ENCODE measurements at regions not wholly inside any gene's neighbourhood (a gene's known extent, or its start where the extent isn't known, plus 50 kb on each side); places are given as distances from the start of the nearest gene placed in this dataset.

GRCh38 chr12:73221398-73221797 is 949.2 kb downstream of the TRHDE start:
- CTCF ChIA-PET, result no interaction called here
- BruUV-seq (replicated peaks), result no TSS peak

GRCh38 chr12:73221836-73222235 is 949.7 kb downstream of the TRHDE start:
- BruUV-seq (replicated peaks), result no TSS peak
- no peaks in the 10 kb centered on the region for H3K27me3 ChIP-seq (replicated peaks; ENCODE audit: insufficient read depth, low read depth, low read length, poor library complexity)
- no peaks in the 10 kb centered on the region for H3K4me1 ChIP-seq (ENCODE audit: insufficient read depth, low read length, poor library complexity, severe bottlenecking)
- no peak for DNase-seq (ENCODE audit: low spot score)
- H3K36me3 ChIP-seq (ENCODE audit: insufficient read depth, low read length, poor library complexity, severe bottlenecking), result no peaks in the 10 kb centered on the region
- no peak overlapping the region for H3K27ac ChIP-seq (ENCODE audit: low read depth, low read length, poor library complexity, severe bottlenecking)
- TF ChIP-seq, protein P1, sequence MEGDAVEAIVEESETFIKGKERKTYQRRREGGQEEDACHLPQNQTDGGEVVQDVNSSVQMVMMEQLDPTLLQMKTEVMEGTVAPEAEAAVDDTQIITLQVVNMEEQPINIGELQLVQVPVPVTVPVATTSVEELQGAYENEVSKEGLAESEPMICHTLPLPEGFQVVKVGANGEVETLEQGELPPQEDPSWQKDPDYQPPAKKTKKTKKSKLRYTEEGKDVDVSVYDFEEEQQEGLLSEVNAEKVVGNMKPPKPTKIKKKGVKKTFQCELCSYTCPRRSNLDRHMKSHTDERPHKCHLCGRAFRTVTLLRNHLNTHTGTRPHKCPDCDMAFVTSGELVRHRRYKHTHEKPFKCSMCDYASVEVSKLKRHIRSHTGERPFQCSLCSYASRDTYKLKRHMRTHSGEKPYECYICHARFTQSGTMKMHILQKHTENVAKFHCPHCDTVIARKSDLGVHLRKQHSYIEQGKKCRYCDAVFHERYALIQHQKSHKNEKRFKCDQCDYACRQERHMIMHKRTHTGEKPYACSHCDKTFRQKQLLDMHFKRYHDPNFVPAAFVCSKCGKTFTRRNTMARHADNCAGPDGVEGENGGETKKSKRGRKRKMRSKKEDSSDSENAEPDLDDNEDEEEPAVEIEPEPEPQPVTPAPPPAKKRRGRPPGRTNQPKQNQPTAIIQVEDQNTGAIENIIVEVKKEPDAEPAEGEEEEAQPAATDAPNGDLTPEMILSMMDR (conservative IDR thresholded peaks at IDR 0.05; ENCODE audit: low read depth, low read length), result no peak
- no peak for TF ChIP-seq EZH2 (IDR thresholded peaks at IDR 0.05; ENCODE audit: borderline replicate concordance, low read depth, low read length, poor library complexity, severe bottlenecking)
- ChIA-PET CTCF (no interaction called here), POLR2A (ENCODE audit: low non-redundant PET) (no interaction called here)
- no peak overlapping the region for H3K4me3 ChIP-seq (ENCODE audit: low read depth, low read length, poor library complexity, severe bottlenecking)
- no peaks in the 10 kb centered on the region for H3K9me3 ChIP-seq (ENCODE audit: low read depth, low read length, poor library complexity, severe bottlenecking)
- intact Hi-C loops (cut with micrococcal nuclease; ENCODE audit: unreplicated experiment), result no loop called here

More at GRCh38 chr12:73221398-73221797, 949.2 kb downstream of the TRHDE start:
- Histone ChIP-seq H3K27me3 (replicated peaks; ENCODE audit: insufficient read depth, low read depth, low read length, poor library complexity) (no peaks in the 10 kb centered on the region), H3K4me1 (ENCODE audit: insufficient read depth, low read length, poor library complexity, severe bottlenecking) (no peaks in the 10 kb centered on the region), H3K4me3 (ENCODE audit: low read depth, low read length, poor library complexity, severe bottlenecking) (no peak overlapping the region), H3K27ac (ENCODE audit: low read depth, low read length, poor library complexity, severe bottlenecking) (no peak overlapping the region), H3K9me3 (ENCODE audit: low read depth, low read length, poor library complexity, severe bottlenecking) (no peaks in the 10 kb centered on the region), H3K36me3 (ENCODE audit: insufficient read depth, low read length, poor library complexity, severe bottlenecking) (no peaks in the 10 kb centered on the region)
- DNase-seq (ENCODE audit: low spot score), result no peak
- POLR2A ChIA-PET (ENCODE audit: low non-redundant PET), result no interaction called here
- intact Hi-C loops (cut with micrococcal nuclease; ENCODE audit: unreplicated experiment), result no loop called here
- no peak for TF ChIP-seq EZH2 (IDR thresholded peaks at IDR 0.05; ENCODE audit: borderline replicate concordance, low read depth, low read length, poor library complexity, severe bottlenecking)
- TF ChIP-seq, protein P1 (conservative IDR thresholded peaks at IDR 0.05; ENCODE audit: low read depth, low read length), result no peak

DNA sequence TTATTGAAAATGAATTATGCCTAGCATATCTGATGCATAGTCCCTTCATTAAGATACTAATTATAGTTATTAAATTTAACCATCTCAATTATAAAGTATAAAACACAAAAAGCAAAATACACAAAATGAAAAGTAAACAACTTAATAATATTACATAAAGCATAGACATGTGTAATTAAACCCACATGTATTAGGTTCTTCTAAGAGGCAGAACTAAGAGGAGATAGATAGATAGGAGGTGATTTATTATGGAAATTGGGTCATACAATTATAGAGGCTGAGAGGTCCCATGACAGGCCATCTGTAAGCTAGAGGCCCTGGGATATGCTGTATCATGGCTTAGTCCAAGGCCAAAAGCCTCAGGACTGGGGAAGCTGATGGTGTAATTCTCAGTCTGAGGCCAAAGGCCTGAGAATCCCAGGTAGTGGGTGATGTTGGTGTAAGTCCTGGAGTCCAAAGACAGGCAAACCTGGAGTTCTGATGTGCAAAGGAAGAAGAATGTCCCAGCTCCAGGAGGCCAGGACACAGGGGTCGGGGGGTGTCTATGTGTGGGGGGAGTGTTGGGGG is 953.3 kb downstream of the TRHDE start:
- Histone ChIP-seq H3K36me3 (ENCODE audit: insufficient read depth, low read length, poor library complexity, severe bottlenecking) (no peaks in the 10 kb centered on the region), H3K4me3 (ENCODE audit: low read depth, low read length, poor library complexity, severe bottlenecking) (no peak overlapping the region), H3K27me3 (replicated peaks; ENCODE audit: insufficient read depth, low read depth, low read length, poor library complexity) (no peaks in the 10 kb centered on the region), H3K9me3 (ENCODE audit: low read depth, low read length, poor library complexity, severe bottlenecking) (no peaks in the 10 kb centered on the region), H3K27ac (ENCODE audit: low read depth, low read length, poor library complexity, severe bottlenecking) (no peak overlapping the region), H3K4me1 (ENCODE audit: insufficient read depth, low read length, poor library complexity, severe bottlenecking) (no peaks in the 10 kb centered on the region)
- CTCF ChIA-PET, result no interaction called here
- DNase-seq (ENCODE audit: low spot score), result no peak
- BruUV-seq (replicated peaks), result no TSS peak
- TF ChIP-seq, protein P1 (conservative IDR thresholded peaks at IDR 0.05; ENCODE audit: low read depth, low read length), result no peak
- TF ChIP-seq EZH2 (IDR thresholded peaks at IDR 0.05; ENCODE audit: borderline replicate concordance, low read depth, low read length, poor library complexity, severe bottlenecking), result no peak
- POLR2A ChIA-PET (ENCODE audit: low non-redundant PET), result no interaction called here
- intact Hi-C loops (cut with micrococcal nuclease; ENCODE audit: unreplicated experiment), result no loop called here

Measured in A673 (cell line).